ENCODE measurements at regions not wholly inside any gene's neighbourhood (a gene's known extent, or its start where the extent isn't known, plus 50 kb on each side); places are given as distances from the start of the nearest gene placed in this dataset.
"Not testable (repeated sequence)": the region's sequence is repeated elsewhere in the genome, so short reads cannot be mapped to it uniquely, and the experiment has no call there.

DNA sequence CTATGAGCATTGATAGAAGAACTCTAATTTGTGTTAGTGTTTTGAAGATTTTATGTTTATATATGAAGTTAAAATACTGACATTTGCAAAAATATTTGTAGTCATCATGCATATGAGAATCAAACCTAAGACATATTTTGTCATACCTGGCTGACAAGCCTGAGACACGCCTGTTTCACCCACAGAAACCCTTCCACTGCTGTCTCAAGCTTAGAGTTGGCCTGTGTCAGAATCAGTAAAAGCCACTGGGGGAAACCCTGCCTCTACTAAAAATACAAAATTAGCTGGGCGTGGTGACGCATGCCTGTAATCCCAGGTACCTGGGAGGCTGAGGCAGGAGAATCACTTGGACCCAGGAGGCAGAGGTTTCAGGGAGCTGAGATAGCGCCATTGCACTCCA lies 218.0 kb upstream of the C1QTNF3 start:
- intact Hi-C loops (cut with micrococcal nuclease) = not testable (repeated sequence)

GRCh38 chr5:34266151-34266550 lies 223.1 kb upstream of the C1QTNF3 start:
- intact Hi-C loops (cut with micrococcal nuclease) = not testable (repeated sequence)

DNA sequence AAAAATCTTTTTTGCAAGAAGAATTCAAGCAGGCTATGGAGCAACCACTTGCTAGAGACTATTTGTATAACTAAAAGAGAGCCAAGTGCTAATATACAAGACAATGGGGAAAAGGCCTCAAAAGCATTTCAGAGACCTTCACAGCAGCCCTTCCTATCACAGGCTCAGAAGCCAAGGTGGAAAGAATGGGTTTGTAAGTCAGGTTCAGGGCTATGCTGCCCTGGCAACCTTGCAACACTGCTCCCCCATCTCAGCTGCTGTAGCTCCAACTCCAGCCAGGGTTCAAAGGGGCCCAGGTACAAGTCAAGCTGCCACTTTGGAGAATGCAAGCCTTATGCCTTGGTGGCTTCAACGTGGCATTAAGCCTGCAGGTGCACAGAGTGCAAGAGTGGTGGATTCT lies 253.7 kb upstream of the C1QTNF3 start:
- intact Hi-C loops (cut with micrococcal nuclease) = not testable (repeated sequence)

GRCh38 chr5:34329201-34329600 lies 286.2 kb upstream of the C1QTNF3 start:
- intact Hi-C loops (cut with micrococcal nuclease) = not testable (repeated sequence)

DNA sequence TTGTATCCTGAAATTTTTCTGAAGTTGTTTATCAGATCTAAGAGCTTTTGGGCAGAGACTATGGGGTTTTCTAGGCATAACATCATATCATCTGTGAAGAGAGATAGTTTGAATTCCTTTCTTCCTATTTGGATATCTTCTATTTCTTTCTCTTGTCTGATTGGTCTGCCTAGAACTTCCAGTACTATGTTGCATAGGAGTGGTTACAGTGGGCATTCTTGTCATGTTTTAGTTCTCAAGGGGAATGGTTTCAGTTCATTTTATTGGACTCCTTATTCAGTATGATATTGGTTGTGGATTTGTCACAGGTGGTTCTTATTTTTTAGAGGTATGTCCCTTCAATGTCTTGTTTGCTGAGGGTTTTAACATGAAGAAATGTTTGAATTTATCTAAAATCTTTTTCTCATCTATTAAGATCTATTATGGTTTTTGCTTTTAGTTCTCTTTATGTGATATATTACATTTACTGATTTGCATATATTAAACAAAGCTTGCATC lies 286.6 kb upstream of the C1QTNF3 start:
- intact Hi-C loops (cut with micrococcal nuclease) = not testable (repeated sequence)

DNA sequence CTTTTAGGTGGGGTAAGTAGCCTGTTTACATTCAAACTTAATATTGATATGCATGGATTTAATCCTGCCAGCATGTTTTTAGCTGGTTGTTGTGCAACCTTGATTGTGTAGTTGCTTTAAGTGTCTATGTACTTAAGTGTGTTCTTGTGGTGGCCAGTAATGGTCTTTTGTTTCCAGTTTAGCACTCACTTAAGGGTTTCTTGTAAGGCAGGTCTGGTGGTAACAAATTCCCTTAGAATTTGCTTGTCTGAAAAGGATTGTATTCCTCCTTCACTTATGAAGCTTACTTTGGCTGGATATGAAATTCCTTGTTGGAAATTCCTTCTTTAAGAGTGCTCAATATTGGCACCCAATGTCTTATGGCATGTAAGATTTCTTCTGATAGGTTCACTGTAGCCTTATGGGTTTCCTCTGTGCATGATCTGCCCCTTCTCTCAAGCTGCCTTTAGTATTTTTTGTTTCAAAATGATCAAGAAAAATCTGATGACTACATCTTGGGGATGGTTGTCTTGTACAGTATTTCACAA lies 289.0 kb upstream of the C1QTNF3 start:
- intact Hi-C loops (cut with micrococcal nuclease) = not testable (repeated sequence)

- intact Hi-C loops (cut with micrococcal nuclease) = not testable (repeated sequence)
Observed at GRCh38 chr5:34339408-34340001, 296.5 kb upstream of the C1QTNF3 start.

GRCh38 chr5:34354440-34354839 lies 301.7 kb upstream of the RAI14 start:
- intact Hi-C loops (cut with micrococcal nuclease) = not testable (repeated sequence)

- intact Hi-C loops (cut with micrococcal nuclease) = not testable (repeated sequence)
Observed at GRCh38 chr5:34371417-34371816, 284.7 kb upstream of the RAI14 start.

- intact Hi-C loops (cut with micrococcal nuclease) = not testable (repeated sequence)
Observed at GRCh38 chr5:34371817-34372216, 284.3 kb upstream of the RAI14 start.

DNA sequence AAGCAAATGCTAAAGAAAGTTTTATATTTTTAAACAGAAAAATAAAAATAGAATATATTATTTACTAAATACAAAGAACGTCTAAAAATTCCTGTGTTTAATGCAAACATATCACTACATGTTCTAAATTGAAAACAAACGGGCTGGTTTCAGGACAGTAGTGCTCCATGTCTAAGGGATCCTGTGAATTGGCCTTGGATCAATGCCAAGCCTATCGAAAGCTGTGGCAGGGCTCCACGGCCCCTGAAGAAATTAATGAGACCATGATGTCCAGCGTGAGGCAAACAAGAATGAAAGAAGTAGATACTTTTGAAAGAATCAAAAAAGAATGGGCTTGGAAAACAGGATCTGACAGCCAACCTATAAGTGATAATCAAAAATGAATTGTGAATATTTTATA lies 283.4 kb upstream of the RAI14 start:
- intact Hi-C loops (cut with micrococcal nuclease) = not testable (repeated sequence)

DNA sequence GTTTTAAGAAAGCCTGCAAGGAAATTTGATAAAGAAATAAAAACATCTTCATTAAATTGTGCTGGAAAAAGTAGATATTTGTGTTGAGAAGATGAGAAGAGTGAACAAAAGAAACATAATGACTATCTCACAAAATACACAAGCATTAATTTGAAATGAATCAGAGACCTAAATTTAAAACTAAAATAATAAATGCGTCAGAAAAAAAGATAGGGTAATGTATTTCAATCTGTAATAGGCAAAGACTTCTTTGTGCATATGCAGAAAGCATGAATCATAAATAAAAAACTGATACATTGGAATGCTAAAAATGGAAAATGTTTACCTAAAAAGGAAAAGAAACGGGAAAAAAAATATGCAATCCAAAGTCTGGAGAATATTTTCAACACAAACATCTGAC lies 278.5 kb upstream of the RAI14 start:
- intact Hi-C loops (cut with micrococcal nuclease) = not testable (repeated sequence)

DNA sequence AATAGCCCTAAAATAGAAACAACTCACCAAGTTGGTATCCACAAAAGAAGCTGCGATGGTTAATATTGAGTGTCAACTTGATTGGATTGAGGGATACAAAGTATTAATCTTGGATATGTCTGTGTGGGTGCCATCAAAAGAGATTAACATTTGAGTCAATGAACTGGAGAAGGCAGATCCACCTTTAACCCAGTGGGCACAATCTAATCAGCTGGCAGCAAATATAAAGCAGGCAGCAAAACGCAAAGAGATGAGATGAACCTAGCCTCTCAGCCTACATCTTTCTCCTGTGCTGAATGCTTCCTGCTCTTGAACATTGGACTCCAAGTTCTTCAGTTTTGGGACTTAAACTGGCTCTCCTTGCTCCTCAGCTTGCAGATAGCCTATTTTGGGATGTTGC lies 277.6 kb upstream of the RAI14 start:
- intact Hi-C loops (cut with micrococcal nuclease) = not testable (repeated sequence)

- intact Hi-C loops (cut with micrococcal nuclease) = not testable (repeated sequence)
Observed at GRCh38 chr5:34388754-34389153, 267.4 kb upstream of the RAI14 start.

- intact Hi-C loops (cut with micrococcal nuclease) = no loop called here
Observed at GRCh38 chr5:34409373-34409772, 246.8 kb upstream of the RAI14 start.

- intact Hi-C loops (cut with micrococcal nuclease) = no loop called here
Observed at GRCh38 chr5:34410411-34411139, 245.6 kb upstream of the RAI14 start.

GRCh38 chr5:34411470-34412346 lies 244.4 kb upstream of the RAI14 start:
- intact Hi-C loops (cut with micrococcal nuclease) = no loop called here

- intact Hi-C loops (cut with micrococcal nuclease) = no loop called here
Observed at GRCh38 chr5:34412736-34413135, 243.4 kb upstream of the RAI14 start.

DNA sequence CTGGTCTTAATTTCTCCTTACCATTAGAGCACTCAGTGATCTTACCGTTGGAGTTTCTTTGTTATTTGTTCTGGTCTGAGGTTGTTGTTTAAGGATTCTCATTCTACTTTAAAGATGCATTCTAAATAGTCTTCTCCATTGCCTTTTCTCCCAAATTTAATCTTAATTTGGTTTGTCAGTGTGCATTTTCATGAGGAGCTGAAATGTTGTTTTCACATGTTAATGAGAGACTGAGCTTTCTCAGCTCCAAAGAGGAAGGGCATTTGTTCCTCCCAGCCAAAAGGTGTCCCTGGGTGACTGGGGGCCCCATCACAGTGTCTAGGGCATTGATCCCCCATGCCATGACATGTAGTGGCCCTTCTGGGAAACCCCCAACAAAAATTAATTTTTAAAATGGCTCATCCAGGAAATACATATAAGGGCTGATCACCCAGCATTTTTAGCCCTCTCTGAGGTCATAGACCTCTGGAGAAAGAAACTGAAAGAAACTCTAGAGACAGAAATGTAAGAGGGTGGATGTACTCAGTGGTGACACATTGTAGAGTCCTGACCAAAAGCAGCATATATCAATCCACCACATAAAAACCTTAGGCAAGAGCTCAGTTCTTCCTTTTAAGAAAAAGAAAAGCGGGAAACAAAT lies 240.4 kb upstream of the RAI14 start:
- intact Hi-C loops (cut with micrococcal nuclease) = no loop called here

DNA sequence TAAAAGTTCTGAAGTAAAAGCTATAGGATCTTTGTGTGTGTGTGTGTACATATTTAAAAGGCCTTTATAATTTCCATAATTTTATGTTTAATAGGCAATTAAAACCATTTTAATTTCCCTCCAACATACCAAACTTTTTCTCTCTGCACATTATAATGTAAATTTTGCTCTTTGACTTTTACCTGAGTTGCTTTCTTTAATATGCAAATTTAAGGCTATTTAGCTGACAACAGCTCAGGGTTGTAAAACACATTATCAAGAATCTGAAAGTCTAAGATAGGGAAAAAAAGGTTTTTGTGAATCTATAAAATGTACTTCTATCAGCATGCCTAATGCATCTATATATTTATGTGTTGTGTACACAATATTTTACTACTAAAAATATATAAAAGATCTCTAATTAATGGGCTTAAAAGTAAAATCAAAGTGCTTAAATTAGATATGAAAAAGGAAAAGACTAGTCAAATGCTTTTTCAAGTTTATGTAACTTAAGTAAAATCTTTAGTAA lies 239.6 kb upstream of the RAI14 start:
- intact Hi-C loops (cut with micrococcal nuclease) = no loop called here

DNA sequence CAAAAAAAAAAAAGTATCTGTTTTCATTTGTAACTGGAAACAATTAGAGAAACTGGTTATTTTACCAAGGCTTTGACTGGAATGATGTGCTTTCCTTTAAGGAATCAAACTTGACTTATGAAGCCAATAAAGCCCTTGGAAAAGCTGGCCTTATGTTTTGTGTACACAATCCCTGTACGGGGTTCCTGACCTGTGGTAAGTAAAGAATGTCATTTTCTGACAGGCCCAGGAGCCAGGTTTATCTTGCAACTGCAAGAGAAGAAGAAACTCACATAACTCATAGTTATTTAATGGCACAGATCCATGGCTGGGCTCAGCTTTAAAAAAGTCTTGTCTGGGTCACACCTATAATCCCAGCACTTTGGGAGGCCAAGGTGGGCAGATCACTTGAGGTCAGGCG lies 235.9 kb upstream of the RAI14 start:
- intact Hi-C loops (cut with micrococcal nuclease) = not testable (repeated sequence)
